T-helper 2 cell treated with Interferon-gamma antibody and Interleukin-4, amounts not matched to agents 5 μg/mL and 100 μg/mL, for 36 hours (primary cell): ENCODE measurements at regions not wholly inside any gene's neighbourhood (a gene's known extent, or its start where the extent isn't known, plus 50 kb on each side); places are given as distances from the start of the nearest gene placed in this dataset.

ENCODE experiments used
- DNase-seq: peaks from one replicate; pipeline ENCODE4 v3.0.0; 2021; ENCODE audit warnings: low spot score
- H3K27ac Mint-ChIP-seq: one replicate; pipeline ENCODE4 v1.8.0; 2021; ENCODE audit warnings: mild to moderate bottlenecking, mixed read lengths
- H3K27me3 Mint-ChIP-seq: one replicate; pipeline ENCODE4 v1.8.0; 2021; ENCODE audit warnings: low read depth, mixed read lengths
- H3K36me3 Mint-ChIP-seq: one replicate; pipeline ENCODE4 v1.8.0; 2021; ENCODE audit warnings: low read depth, mixed read lengths
- H3K4me1 Mint-ChIP-seq: one replicate; pipeline ENCODE4 v1.8.0; 2021; ENCODE audit warnings: low read depth, mixed read lengths
- H3K4me3 Mint-ChIP-seq: one replicate; pipeline ENCODE4 v1.8.0; 2022; ENCODE audit warnings: mild to moderate bottlenecking, moderate library complexity, mixed read lengths
- H3K9me3 Mint-ChIP-seq: one replicate; pipeline ENCODE4 v1.8.0; 2021; ENCODE audit warnings: mixed read lengths

DNA sequence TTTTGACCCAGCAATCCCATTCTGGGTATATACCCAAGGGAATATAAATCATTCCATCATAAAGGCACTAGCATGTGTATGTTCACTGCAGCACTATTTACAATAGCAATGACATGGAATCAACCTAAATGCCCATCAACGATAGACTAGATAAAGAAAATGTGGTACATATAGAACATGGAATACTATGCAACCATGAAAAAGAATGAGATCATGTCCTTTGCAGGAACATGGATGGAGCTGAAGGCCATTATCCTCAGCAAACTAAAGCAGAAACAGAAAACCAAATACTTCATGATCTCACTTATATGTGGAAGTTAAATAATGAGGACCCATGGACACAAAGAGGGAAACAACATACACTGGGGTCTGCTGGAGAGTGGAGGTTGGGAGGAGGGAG is 58.0 kb upstream of the STARD3NL start:
- Mint-ChIP-seq H3K36me3 (no peaks in the 10 kb centered on the region), H3K27me3 (peaks cover 38% of the 10 kb centered on the region)

DNA sequence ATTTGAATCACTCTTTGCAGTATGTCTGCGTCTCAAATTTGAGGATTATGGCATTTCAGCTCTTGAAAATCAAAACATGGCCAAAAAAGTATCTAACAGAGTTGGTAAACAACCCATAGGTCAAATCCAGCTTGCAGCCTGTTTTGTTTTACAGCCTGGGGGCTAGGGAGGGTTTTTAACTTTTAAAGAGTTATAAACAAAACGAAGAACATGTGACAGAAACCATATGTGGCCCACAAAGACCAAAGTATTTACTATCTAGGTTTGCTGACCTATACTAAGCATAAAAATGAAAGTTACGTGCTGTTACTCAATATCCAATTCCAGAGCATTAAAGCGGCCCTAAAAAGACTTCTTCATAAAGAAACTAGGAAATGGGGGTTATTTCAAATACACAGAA is 55.5 kb upstream of the STARD3NL start:
- H3K27me3 Mint-ChIP-seq, result peaks cover 26% of the 10 kb centered on the region
- DNase-seq, result no peak

More for the DNA sequence above, 58.0 kb upstream of the STARD3NL start:
- no peak for DNase-seq
- Mint-ChIP-seq H3K4me1 (no peaks in the 10 kb centered on the region), H3K4me3 (no peak overlapping the region), H3K9me3 (no peaks in the 10 kb centered on the region), H3K27ac (no peak overlapping the region)

DNA sequence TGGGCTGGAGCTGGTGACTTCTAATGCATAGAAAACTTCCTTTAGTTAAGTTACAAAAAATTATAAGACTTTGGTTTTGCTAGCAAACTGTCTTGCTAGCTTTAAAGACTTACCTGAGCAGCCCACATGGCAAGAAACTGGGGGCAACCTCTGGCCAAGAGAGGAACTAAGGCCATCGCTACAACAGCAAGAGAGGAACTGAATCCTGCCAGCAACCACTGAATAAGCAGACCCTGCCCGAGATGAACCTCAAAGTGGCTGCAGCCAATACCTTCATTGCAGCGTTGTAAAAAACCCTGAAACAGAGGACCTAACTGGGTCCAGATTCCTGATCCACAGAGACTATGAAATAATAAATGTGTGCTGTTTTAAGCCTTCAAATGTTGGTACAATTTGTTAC is 54.6 kb upstream of the STARD3NL start:
- Mint-ChIP-seq H3K27me3 (peaks cover 19% of the 10 kb centered on the region), H3K4me1 (peaks cover 2% of the 10 kb centered on the region), H3K9me3 (no peaks in the 10 kb centered on the region), H3K27ac (no peak overlapping the region), H3K36me3 (no peaks in the 10 kb centered on the region), H3K4me3 (no peak overlapping the region)
- no peak for DNase-seq

More for the DNA sequence above, 55.5 kb upstream of the STARD3NL start:
- Mint-ChIP-seq H3K4me1 (no peaks in the 10 kb centered on the region), H3K27ac (no peak overlapping the region), H3K9me3 (no peaks in the 10 kb centered on the region), H3K4me3 (no peak overlapping the region), H3K36me3 (no peaks in the 10 kb centered on the region)

DNA sequence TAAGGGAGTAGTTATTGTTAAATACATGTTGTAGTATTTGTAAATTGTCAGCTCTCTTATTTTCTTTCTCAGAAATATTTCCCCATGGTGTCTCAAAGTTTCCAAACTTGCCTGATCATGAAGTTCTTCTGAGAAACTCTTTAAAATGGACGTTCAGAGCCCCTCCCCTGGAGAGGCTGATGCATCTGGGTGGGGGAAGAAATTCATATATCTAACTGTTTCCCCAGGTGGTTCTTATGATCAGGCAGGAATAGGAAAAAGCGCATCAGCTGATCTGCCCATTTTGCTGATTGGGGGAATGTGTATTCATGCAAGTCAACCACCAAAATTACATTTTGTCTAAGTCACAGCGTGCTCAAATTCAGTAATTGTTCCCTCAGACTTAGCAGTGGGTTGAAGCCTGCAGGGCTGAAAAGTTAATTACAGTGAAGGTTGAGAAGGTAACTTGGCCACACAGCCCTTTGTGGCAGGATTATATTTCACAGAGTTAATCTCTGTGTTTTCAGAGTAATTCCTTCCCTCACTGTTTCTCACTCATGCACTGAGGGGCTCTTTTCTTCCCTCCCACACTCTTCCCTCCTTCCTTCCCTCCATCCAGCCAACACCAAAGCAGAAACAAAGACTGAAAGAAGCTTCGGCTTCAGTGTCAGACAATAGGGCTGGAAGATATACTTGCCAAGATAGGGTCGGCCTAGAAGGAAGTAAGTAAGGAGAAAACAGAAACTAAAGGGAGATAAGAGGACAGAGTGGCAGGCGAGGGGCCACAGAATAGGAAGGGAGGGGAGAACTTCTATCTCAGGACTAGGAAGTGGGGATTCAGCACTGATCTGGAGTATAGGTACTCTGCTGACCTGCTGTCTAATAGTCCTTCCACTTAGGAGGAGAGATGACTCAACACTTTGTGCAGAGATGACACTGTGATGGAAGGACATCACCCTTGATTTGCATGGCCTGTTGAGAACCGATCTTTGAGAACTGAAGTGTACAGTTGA is 50.5 kb upstream of the STARD3NL start:
- H3K4me3 Mint-ChIP-seq, result no peak overlapping the region
- no peaks in the 10 kb centered on the region for H3K9me3 Mint-ChIP-seq
- H3K36me3 Mint-ChIP-seq, result no peaks in the 10 kb centered on the region
- DNase-seq, result no peak
- H3K27ac Mint-ChIP-seq, result no peak overlapping the region
- H3K4me1 Mint-ChIP-seq, result peaks cover 2% of the 10 kb centered on the region
- H3K27me3 Mint-ChIP-seq, result peaks cover 7% of the 10 kb centered on the region
